HCT116 (cell line): ENCODE measurements at regions not wholly inside any gene's neighbourhood (a gene's known extent, or its start where the extent isn't known, plus 50 kb on each side); places are given as distances from the start of the nearest gene placed in this dataset.

ENCODE experiments used
- ATAC-seq: fragments of 200-7000 bp; cut with Tn5 transposase; 2 replicates; pipeline ENCODE4 v1.9.1; 2020; ENCODE audit warnings: mild to moderate bottlenecking, moderate library complexity
- BruUV-seq: library from RNA; stranded (reverse); fragments of 400-500 nt; replicated peaks from 2 replicates; lab custom pipeline; 2021; lab: Mats Ljungman, UMichigan
- CTCF ChIA-PET: fragments of 300-600 bp; sonication (Branson Sonifier 250); formaldehyde crosslinking; loops from one replicate; lab custom pipeline; 2021; ENCODE audit warnings: antibody characterized with exemption; lab: Charles Lee
- POLR2A ChIA-PET: fragments of 300-600, 350-600 bp; sonication (Branson Sonifier 250); formaldehyde crosslinking; loops from one replicate; lab custom pipeline; 2021; ENCODE audit warnings: antibody characterized with exemption; lab: Charles Lee
- RAD21 ChIA-PET, 2 experiments: fragments of 300-600 bp; sonication (Branson Sonifier 250); formaldehyde crosslinking; loops; one replicate each; lab custom pipeline; 2023; ENCODE audit warnings: low total read pairs in 2 of 2; ENCODE audit not compliant: uncharacterized antibody in 2 of 2, unreplicated experiment in 2 of 2, low non-redundant PET in 1 of 2; lab: Charles Lee
- DNase-seq: peaks from one replicate; pipeline ENCODE4 v3.0.0-alpha.2; 2010; ENCODE audit warnings: low read depth, low spot score
- H2AFZ ChIP-seq: fragments of 200-600 bp; shearing (Covaris generic), sonication (generic); 2 replicates; pipeline ENCODE4 v1.6.1; 2017; ENCODE audit warnings: low read depth, mixed run types, mixed read lengths, antibody characterized with exemption, low read length; ENCODE audit not compliant: poor library complexity, severe bottlenecking
- H3K27ac ChIP-seq: 2 replicates; pipeline ENCODE4 v1.5.1; 2012; ENCODE audit warnings: low read depth, low read length
- H3K27me3 ChIP-seq: fragments of 200-600 bp; sonication (generic); 2 replicates; pipeline ENCODE4 v1.6.1; 2016; ENCODE audit warnings: mixed run types, low read length, mixed read lengths; ENCODE audit not compliant: insufficient read depth
- H3K36me3 ChIP-seq, 2 experiments: fragments of 200-500 bp in 1 of 2; fragments of 200-600 bp in 1 of 2; sonication (Bioruptor generic) in 1 of 2; sonication (generic) in 1 of 2; 2 replicates each; pipeline versions ENCODE4 v1.5.1 to v1.6.1; 2014 to 2016; ENCODE audit warnings: low read length in 2 of 2, inconsistent platforms in 1 of 2, mixed read lengths in 1 of 2, mixed run types in 1 of 2; ENCODE audit not compliant: insufficient read depth in 2 of 2, control insufficient read depth in 1 of 2
- H3K4me1 ChIP-seq, 2 experiments: fragments of 200-600 bp in 1 of 2; sonication (generic) in 1 of 2; 2 replicates each; pipeline versions ENCODE4 v1.5.1 to v1.6.1; 2012 to 2017; ENCODE audit warnings: low read length in 2 of 2, inconsistent platforms in 1 of 2, mild to moderate bottlenecking in 1 of 2, mixed read lengths in 1 of 2, mixed run types in 1 of 2, moderate library complexity in 1 of 2; ENCODE audit not compliant: insufficient read depth in 2 of 2, control insufficient read depth in 1 of 2
- H3K4me2 ChIP-seq: fragments of 200-600 bp; sonication (generic); 2 replicates; pipeline ENCODE4 v1.6.1; 2017; ENCODE audit warnings: mixed run types, low read length, mixed read lengths
- H3K4me3 ChIP-seq, 2 experiments: fragments of 200-600 bp in 1 of 2; sonication (generic) in 1 of 2; replicated peaks in 1 of 2; 2 replicates each; pipeline ENCODE4 v1.5.1; 2011 to 2016; ENCODE audit warnings: low read length in 2 of 2, control low read depth in 1 of 2, low read depth in 1 of 2, mild to moderate bottlenecking in 1 of 2, mixed read lengths in 1 of 2, mixed run types in 1 of 2
- H3K79me2 ChIP-seq: fragments of 200-600 bp; sonication (generic); 2 replicates; pipeline ENCODE4 v1.6.1; 2017; ENCODE audit warnings: mild to moderate bottlenecking, mixed run types, low read length, moderate library complexity, mixed read lengths; ENCODE audit not compliant: insufficient read depth
- H3K9ac ChIP-seq: fragments of 200-600 bp; sonication (generic); 2 replicates; pipeline ENCODE4 v1.6.1; 2016; ENCODE audit warnings: low read length, mixed read lengths
- H3K9me2 ChIP-seq: fragments of 200-600 bp; sonication (generic), shearing (Covaris generic); 2 replicates; pipeline ENCODE4 v1.6.1; 2017; ENCODE audit warnings: mixed run types, mild to moderate bottlenecking, moderate library complexity; ENCODE audit not compliant: insufficient read depth
- H3K9me3 ChIP-seq, 2 experiments: fragments of 200-500 bp in 1 of 2; fragments of 200-600 bp in 1 of 2; sonication (Bioruptor generic) in 1 of 2; sonication (generic) in 1 of 2; 2 replicates each; pipeline ENCODE4 v1.6.1; 2014 to 2017; ENCODE audit warnings: low read length in 2 of 2, mixed read lengths in 2 of 2, inconsistent platforms in 1 of 2, low read depth in 1 of 2, mild to moderate bottlenecking in 1 of 2, mixed run types in 1 of 2, moderate library complexity in 1 of 2; ENCODE audit not compliant: control insufficient read depth in 1 of 2, insufficient read depth in 1 of 2
- H4K20me1 ChIP-seq: fragments of 200-600 bp; sonication (generic), shearing (Covaris generic); 2 replicates; pipeline ENCODE4 v1.6.1; 2017; ENCODE audit warnings: mixed run types, mild to moderate bottlenecking, moderate library complexity; ENCODE audit not compliant: insufficient read depth
- ATF3 ChIP-seq: IDR thresholded peaks from 2 replicates; pipeline ENCODE4 v1.6.1; 2012
- CEBPB ChIP-seq: IDR thresholded peaks from 2 replicates; pipeline ENCODE4 v1.6.1; 2012; ENCODE audit warnings: low read depth
- MAX ChIP-seq: IDR thresholded peaks from 2 replicates; pipeline ENCODE4 v1.6.1; 2012
- REST ChIP-seq: IDR thresholded peaks from 2 replicates; pipeline ENCODE4 v1.6.1; 2012; ENCODE audit warnings: low read depth
- SP1 ChIP-seq: IDR thresholded peaks from 2 replicates; pipeline ENCODE4 v1.6.1; 2012; ENCODE audit warnings: low read depth
- SRF ChIP-seq: IDR thresholded peaks from 2 replicates; pipeline ENCODE4 v1.6.1; 2012; ENCODE audit warnings: low read depth
- TCF7L2 ChIP-seq: IDR thresholded peaks from 2 replicates; pipeline ENCODE4 v1.7.0; 2011; ENCODE audit warnings: borderline replicate concordance, inconsistent platforms; ENCODE audit not compliant: insufficient read depth, insufficient read length; ENCODE audit errors: extremely low read depth
- ZBTB33 ChIP-seq: IDR thresholded peaks from 2 replicates; pipeline ENCODE4 v1.6.1; 2011; ENCODE audit warnings: mild to moderate bottlenecking, low read length, moderate library complexity; ENCODE audit not compliant: insufficient replicate concordance; ENCODE audit errors: extremely low read depth
- intact Hi-C: fragments of 100-400 bp; cut with micrococcal nuclease; formaldehyde crosslinking; loops from 2 replicates; pipeline ENCODE4 v1.10.0; 2022

- Histone ChIP-seq H3K4me2 (no peak overlapping the region), H3K27me3 (no peaks in the 10 kb centered on the region), H3K9me3 (no peaks in the 10 kb centered on the region), H3K9me2 (no peaks in the 10 kb centered on the region), H3K27ac (no peak overlapping the region), H3K79me2 (peaks cover 44% of the 10 kb centered on the region; the same call in 1 of the 2 replicates), H3K4me3 (no peak overlapping the region), H3K36me3 (no peaks in the 10 kb centered on the region), H2AFZ (no peak overlapping the region), H3K4me1 (no peaks in the 10 kb centered on the region; a peak in 1 of 4 replicates), H3K9ac (no peak overlapping the region), H4K20me1 (no peaks in the 10 kb centered on the region)
- DNase-seq, result no peak
- BruUV-seq, result no TSS peak
- intact Hi-C loops, result no loop called here
- POLR2A ChIA-PET, result no interaction called here
- ATAC-seq, result no peak
- CTCF ChIA-PET, result interaction anchor here (3.1 kb wide), 1 partner anchor 11 kb away, joined by 18 read pairs; no protein-coding TSS in a partner anchor
- RAD21 ChIA-PET, result no interaction called here
- TF ChIP-seq TCF7L2, result no peak
Observed at GRCh38 chr17:77441130-77441920, 300.6 kb downstream of the SEC14L1 start.

GRCh38 chr17:77441940-77442339 is 301.2 kb downstream of the SEC14L1 start:
- Histone ChIP-seq H3K4me1 (no peaks in the 10 kb centered on the region; a peak in 1 of 4 replicates), H3K9ac (no peak overlapping the region), H3K9me2 (no peaks in the 10 kb centered on the region), H3K4me3 (no peak overlapping the region), H3K36me3 (no peaks in the 10 kb centered on the region), H3K79me2 (peaks cover 43% of the 10 kb centered on the region; the same call in 1 of the 2 replicates), H3K27me3 (no peaks in the 10 kb centered on the region), H4K20me1 (no peaks in the 10 kb centered on the region), H2AFZ (no peak overlapping the region), H3K9me3 (no peaks in the 10 kb centered on the region), H3K27ac (no peak overlapping the region), H3K4me2 (no peak overlapping the region)
- RAD21 ChIA-PET, result no interaction called here
- POLR2A ChIA-PET, result no interaction called here
- CTCF ChIA-PET, result interaction anchor here (2.1 kb wide), 1 partner anchor 12 kb away, joined by 15 read pairs; no protein-coding TSS in a partner anchor
- intact Hi-C loops, result no loop called here
- ATAC-seq (no peak), DNase-seq (no peak)
- no TSS peak for BruUV-seq
- TF ChIP-seq ZBTB33, result no peak
- no peak for TF ChIP-seq REST
- TF ChIP-seq SRF, result no peak
- TF ChIP-seq ATF3, result no peak
- no peak for TF ChIP-seq SP1
- no peak for TF ChIP-seq MAX
- TF ChIP-seq CEBPB, result no peak
